ENCODE measurements at regions not wholly inside any gene's neighbourhood (a gene's known extent, or its start where the extent isn't known, plus 50 kb on each side); places are given as distances from the start of the nearest gene placed in this dataset.

- no peak for TF ChIP-seq CTCF (IDR thresholded peaks at IDR 0.05)
- TF ChIP-seq POLR2A (IDR thresholded peaks at IDR 0.05) = no peak
Measured at GRCh38 chr7:96837593-96837992, 127.9 kb upstream of the SEM1 start.
